AML-193 (cell line): ENCODE measurements at regions not wholly inside any gene's neighbourhood (a gene's known extent, or its start where the extent isn't known, plus 50 kb on each side); places are given as distances from the start of the nearest gene placed in this dataset.
"Not testable (repeated sequence)": the region's sequence is repeated elsewhere in the genome, so short reads cannot be mapped to it uniquely, and the experiment has no call there.

ENCODE experiments used
- DNase-seq, 2 experiments: peaks; one replicate each; lab custom pipeline; 2025; lab: John Stamatoyannopoulos, UW

DNA sequence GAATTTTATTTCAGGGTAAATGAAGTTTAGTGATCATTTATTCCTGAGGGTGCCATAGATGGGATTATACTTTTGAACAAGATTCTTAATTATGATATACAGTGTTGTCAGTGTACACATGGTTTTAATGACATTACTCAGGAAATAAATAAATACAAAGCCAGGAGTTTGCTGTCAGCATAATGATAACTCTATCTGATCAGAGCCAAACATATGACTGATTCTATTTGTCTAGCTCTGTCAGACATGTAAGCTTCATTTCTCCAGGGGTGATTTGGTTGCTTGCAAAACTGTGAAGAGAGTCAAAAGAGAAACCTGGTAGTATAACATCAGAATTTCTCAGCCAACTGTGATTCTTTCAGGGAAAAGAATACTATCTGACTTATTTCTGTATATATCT lies 1425.8 kb upstream of the C9orf72 start:
- DNase-seq = no peak

DNA sequence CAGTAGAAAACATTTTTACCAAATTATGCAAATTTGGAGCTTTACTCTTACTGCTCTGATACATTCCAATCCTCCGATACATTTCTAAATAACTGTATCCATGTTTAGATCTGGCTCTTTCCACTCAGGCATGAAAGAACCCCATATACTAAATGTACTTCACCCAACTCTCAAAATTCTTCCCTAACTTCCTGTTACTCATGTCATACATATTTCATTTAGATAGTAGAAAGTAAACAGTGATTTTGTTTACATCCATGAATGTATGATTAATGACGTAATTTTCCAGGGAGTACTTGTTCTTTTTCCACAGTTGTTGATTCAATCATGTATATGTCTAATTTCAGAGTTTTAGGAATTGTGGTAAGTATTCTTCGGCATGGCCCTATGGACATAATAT lies 1426.5 kb upstream of the C9orf72 start:
- no peak for DNase-seq

- no peak for DNase-seq
Measured at GRCh38 chr9:29001006-29001405, 1427.7 kb upstream of the C9orf72 start.

GRCh38 chr9:29004988-29005387 lies 1431.7 kb upstream of the C9orf72 start:
- no peak for DNase-seq

DNA sequence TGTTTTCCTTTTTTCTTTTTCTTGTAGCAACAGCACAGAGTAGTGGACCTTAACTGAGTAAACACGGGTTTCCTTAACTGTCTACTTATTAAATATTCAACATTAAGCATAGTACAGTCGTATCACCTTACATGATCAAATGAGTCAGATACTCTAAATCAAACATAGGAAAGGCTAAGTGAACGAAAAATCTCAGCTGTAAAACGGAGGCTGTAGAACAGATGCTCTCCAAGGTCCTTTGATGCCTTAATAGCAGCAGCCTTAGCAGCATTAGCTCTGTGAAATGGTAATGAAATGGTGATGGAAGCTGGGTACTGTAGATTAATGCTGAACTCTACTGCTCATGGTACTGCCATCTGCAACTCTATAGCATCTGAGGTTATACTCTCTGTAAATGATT lies 1433.3 kb upstream of the C9orf72 start:
- no peak for DNase-seq

GRCh38 chr9:29012911-29013310 lies 1439.6 kb upstream of the C9orf72 start:
- DNase-seq = no peak

- DNase-seq = no peak
Measured at GRCh38 chr9:29021632-29022031, 1448.4 kb upstream of the C9orf72 start.

DNA sequence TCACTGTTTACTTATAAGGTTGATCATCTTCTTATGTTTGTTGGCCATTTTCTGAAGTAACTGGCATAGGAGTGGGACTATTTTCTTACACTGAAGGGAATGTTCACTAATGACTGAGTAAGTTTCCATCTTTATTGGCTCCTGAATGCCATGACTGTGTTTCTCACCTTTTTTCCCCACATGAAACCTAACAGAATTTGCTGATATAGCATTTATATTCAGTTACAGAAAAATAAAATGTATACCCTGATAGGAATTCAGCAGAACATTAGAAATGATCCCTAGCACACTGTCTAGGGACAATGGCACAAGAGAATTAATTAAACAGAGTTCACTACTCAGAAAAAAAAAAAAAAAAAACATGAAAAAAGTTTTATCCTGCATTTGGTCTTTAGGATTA lies 1465.1 kb upstream of the C9orf72 start:
- DNase-seq = no peak

GRCh38 chr9:29039258-29039657 lies 1466.0 kb upstream of the C9orf72 start:
- DNase-seq = no peak

- no peak for DNase-seq
Measured at GRCh38 chr9:29043072-29043471, 1469.8 kb upstream of the C9orf72 start.

DNA sequence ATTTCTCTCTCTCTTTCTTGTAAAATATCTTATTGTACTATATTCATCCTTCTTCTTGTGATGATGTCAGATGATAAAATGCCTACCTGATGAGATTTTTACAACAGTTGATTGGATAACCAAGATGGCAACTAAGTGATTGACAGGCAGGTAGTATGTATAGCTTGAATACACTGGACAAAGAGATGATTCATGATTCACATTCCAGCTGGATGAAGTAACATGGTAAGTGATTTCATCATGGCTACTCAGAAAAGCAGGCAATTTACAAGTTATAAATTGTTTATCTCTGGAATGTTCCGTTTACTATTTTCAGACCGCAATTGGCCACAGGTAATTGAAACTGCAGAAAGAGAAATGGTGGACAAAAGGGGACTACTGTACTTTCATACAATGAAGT lies 1471.7 kb upstream of the C9orf72 start:
- no peak for DNase-seq

- no peak for DNase-seq
Measured at GRCh38 chr9:29060041-29060440, 1486.8 kb upstream of the C9orf72 start.

GRCh38 chr9:29062446-29062845 lies 1489.2 kb upstream of the C9orf72 start:
- DNase-seq = no peak

DNA sequence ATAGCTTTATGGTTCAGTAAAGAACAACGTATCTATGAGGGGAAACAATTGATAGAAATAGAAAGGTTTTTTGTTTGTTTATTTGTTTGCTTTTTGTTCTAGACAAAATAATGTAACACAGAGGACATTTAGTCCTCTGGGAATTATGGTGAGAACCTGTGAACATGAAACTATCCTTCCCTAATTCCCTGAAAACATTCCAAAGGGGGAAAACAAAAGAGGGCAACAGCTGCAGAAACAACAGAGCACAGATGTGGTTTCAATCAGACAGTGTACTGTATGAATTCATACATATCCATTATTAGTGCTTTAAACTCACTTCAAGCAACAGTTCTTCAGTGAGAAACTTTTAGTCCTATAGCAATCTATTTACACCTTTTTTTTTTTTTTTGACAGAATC lies 1489.8 kb upstream of the C9orf72 start:
- DNase-seq = no peak

- no peak for DNase-seq
Measured at GRCh38 chr9:29066141-29066640, 1492.9 kb upstream of the C9orf72 start.

GRCh38 chr9:29068461-29068860 lies 1495.2 kb upstream of the C9orf72 start:
- no peak for DNase-seq

- DNase-seq = no peak
Measured at GRCh38 chr9:29069376-29069775, 1496.1 kb upstream of the C9orf72 start.

GRCh38 chr9:29078063-29078666 lies 1504.9 kb upstream of the C9orf72 start:
- DNase-seq = no peak

DNA sequence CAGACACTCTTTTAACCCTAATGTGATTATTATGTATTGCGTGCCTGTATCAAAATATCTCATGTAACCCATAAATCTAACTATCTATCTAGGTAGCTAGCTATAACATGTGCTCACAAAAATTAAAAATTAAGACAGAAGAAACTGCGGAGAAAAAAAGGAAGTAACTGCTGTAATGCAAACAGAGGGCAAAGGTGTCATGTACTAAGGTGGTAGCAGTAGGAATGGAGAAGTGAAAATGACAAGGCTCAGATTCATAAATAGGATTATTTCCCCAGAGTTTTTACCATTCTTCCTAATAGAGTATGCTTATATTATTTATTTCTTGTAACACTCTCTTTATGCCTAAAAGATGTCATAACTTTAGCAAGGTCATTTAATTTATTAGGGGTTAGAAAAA lies 1527.5 kb upstream of the C9orf72 start:
- DNase-seq = no peak

GRCh38 chr9:29104166-29104565 lies 1530.9 kb upstream of the C9orf72 start:
- not testable (repeated sequence) for DNase-seq

- DNase-seq = no peak
Measured at GRCh38 chr9:29118555-29118954, 1545.3 kb upstream of the C9orf72 start.

DNA sequence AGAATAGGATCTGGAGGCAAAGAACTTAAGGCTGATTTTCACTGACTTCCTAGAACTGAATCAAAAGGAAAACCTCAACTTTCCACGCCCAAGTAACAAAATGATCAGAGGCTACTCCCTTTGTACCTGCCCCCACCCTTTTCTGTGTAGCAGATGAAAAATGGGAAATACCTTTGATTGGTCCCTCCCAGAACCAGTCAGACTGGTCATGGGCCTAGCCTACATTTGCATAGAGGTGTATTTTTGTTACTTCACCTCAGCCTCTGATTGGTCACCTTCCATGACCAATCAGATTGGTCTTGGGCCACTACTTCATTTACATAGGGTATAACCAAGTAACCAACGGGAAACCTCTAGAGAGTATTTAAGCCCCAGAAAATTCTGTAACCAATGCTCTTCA lies 1553.5 kb upstream of the C9orf72 start:
- DNase-seq = no peak

DNA sequence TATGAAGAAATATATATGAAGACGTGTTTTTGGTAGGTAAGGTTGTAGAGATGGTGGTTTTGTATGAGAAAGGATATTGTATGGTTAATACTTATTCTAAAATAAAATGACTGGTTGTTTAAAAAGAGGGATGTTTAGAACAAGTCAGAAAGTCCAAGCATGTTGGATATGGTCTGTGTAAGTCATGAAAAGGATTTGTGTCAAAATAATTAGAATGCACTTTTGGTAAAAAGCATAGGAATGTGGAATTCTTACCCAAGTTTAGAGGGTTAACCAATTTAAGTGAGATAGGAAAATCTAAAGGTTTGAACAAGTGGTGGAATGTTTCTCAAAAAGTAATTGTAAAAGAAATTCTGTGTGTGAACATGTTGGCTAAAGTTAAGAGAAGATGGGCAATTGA lies 1556.5 kb upstream of the C9orf72 start:
- DNase-seq = no peak

DNA sequence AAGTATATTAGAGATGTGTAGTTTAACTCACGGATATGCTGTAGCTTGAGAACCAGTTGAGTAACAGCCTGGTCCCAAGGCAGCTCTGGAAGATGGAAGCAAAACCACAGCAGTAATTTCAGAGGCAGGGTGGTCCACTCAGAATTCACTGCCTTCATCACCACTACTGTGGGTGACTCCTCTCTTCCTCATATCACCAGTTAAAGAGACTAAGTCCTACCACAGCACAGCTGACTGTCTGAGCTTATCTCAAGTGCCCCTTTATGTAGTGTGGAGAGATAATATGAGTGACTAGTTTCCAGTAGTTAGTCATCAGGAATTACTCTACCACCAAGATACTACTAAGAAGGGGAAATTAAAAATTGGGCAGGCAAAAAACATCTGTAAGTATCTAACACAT lies 1571.2 kb upstream of the C9orf72 start:
- no peak for DNase-seq

GRCh38 chr9:29150606-29151005 lies 1577.3 kb upstream of the C9orf72 start:
- no peak for DNase-seq
